ENCODE measurements at regions not wholly inside any gene's neighbourhood (a gene's known extent, or its start where the extent isn't known, plus 50 kb on each side); places are given as distances from the start of the nearest gene placed in this dataset.

DNA sequence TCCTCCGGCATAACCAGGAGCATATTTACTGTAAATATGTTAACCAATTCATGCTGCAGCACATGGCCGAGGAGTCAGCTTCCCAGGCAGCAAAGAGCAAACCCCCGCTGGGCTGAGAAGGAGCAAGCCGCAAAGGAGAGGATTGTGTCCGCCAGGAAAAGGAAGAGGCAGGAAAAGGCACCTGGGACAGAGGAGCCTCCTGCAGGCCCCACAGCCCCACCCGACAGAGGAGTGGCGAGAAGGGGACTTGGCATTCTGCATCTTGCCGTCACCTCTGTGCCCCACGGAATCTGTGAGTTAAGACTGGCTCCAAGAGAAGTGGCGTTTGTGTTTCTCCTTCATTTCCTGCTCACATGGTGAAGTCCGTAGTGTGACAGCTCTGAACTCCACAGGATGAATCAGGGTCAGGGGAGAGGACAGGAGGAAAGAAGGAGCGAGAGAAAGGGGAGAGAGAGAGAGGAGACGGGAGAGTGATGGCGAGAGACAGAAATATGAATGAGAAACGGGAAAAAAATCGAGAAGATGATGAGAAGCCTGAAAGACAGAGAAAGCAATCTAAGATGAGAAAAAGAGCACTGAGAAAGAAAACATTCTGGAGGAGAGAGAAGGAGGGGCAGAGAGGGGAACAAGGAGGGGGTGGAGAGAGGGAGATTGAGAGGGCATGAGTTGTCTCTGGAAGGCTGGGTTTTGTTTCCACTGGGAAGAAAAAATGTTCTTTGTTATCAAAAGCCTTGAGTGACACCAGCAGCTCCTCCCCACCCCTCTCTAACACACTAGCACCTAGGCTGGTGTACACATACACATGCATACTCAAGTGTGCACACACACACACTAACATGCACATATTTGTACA is 489.6 kb downstream of the MN1 start:
- no peaks in the 10 kb centered on the region for H3K27me3 ChIP-seq (ENCODE audit: control insufficient read depth, insufficient read depth, low read length)

DNA sequence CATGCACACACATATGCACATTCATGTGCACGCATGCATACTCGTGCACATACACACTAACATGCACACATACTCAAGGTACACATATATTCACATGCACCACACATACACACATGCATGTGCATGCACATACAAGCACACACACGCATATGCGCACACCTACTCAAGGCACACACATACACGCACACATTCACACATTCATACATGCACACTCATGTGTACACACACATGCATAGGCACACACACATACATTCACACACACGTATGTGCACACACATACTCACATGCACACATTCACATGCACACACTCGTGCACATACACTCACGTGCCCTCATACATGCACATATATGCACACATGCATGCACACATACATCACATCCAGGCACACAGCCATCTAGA is 489.0 kb downstream of the MN1 start:
- Histone ChIP-seq H3K4me3 (ENCODE audit: low read depth, low read length) (no peak overlapping the region), H3K36me3 (ENCODE audit: control insufficient read depth, insufficient read depth, low read length) (no peaks in the 10 kb centered on the region), H3K27me3 (ENCODE audit: control insufficient read depth, insufficient read depth, low read length) (no peaks in the 10 kb centered on the region)
- no peak for TF ChIP-seq CTCF (IDR thresholded peaks at IDR 0.05; ENCODE audit: insufficient read depth, low read length, poor library complexity, severe bottlenecking)
- no peak for DNase-seq (ENCODE audit: low read depth)

More for the DNA sequence above, 489.6 kb downstream of the MN1 start:
- no peak for TF ChIP-seq CTCF (IDR thresholded peaks at IDR 0.05; ENCODE audit: insufficient read depth, low read length, poor library complexity, severe bottlenecking)
- H3K4me3 ChIP-seq (ENCODE audit: low read depth, low read length), result no peak overlapping the region
- no peak for DNase-seq (ENCODE audit: low read depth)
- H3K36me3 ChIP-seq (ENCODE audit: control insufficient read depth, insufficient read depth, low read length), result no peaks in the 10 kb centered on the region

DNA sequence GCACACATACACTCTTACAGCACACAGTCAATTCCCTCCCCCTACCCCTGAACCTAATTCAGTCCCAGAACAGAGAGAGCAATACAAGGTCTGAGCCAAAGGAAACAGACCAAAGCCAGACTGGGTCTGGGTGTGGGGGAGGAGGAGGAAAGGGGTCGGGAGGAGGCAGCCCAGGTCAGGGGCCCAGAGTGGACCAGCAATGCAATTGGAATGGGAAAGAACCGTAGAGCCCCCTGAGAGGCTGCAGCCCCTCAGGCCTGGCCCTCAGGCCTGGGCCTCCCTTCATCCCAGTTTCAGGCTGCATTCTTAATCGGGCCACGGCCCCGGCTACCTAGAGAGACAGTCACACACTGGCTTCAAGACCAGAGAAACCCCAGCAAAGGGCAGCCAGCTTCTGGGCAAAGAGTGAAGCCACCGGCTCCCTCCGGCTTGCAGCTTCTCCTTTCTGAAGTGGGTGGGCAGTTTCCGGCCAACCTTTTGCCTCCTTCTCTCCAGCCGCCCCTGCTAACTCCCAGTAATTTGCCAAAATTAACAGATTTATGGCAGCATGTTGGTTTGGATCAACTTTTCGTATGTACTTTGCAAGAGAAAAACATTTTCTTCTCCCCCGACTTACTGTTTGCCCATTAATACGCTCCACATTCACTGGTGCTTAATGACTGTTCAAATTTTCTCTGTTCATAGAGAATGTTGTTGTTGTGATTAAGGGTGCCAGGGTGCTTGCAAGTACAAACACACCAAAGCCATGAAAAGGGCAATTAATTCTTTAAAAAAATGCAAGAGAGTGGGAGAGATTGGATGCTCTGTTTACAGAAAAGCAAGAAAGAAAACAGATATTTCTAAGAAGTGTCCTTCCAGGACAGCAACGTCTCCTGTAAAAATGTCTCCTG is 488.3 kb downstream of the MN1 start:
- Histone ChIP-seq H3K27me3 (ENCODE audit: control insufficient read depth, insufficient read depth, low read length) (no peaks in the 10 kb centered on the region), H3K4me3 (ENCODE audit: low read depth, low read length) (no peak overlapping the region), H3K36me3 (ENCODE audit: control insufficient read depth, insufficient read depth, low read length) (no peaks in the 10 kb centered on the region)
- DNase-seq (ENCODE audit: low read depth), result no peak
- TF ChIP-seq CTCF (IDR thresholded peaks at IDR 0.05; ENCODE audit: insufficient read depth, low read length, poor library complexity, severe bottlenecking), result no peak

GRCh38 chr22:27314276-27314807 is 487.2 kb downstream of the MN1 start:
- Histone ChIP-seq H3K4me3 (ENCODE audit: low read depth, low read length) (no peak overlapping the region), H3K27me3 (ENCODE audit: control insufficient read depth, insufficient read depth, low read length) (no peaks in the 10 kb centered on the region), H3K36me3 (ENCODE audit: control insufficient read depth, insufficient read depth, low read length) (no peaks in the 10 kb centered on the region)
- DNase-seq (ENCODE audit: low read depth), result no peak
- TF ChIP-seq CTCF (IDR thresholded peaks at IDR 0.05; ENCODE audit: insufficient read depth, low read length, poor library complexity, severe bottlenecking), result no peak

DNA sequence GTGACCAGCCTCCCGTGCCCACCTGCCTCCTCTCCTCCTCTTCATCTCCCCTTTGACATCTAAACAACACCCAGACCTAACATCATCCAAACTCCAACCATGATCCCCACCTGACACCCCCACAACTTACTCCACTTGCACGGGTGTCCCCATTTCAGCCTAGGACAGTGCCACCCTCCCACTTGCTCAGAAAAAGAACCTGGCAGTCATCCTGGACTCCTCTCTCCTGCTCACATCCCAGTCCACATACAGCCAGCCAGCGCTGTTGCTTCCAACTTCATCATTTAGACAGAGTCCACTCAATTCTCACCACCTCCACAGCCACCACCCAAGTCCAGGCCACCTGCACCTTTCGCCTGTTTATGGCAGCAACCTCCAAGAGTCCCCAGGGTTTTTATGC is 485.7 kb downstream of the MN1 start:
- Histone ChIP-seq H3K4me3 (ENCODE audit: low read depth, low read length) (no peak overlapping the region), H3K27me3 (ENCODE audit: control insufficient read depth, insufficient read depth, low read length) (peaks cover 3% of the 10 kb centered on the region), H3K36me3 (ENCODE audit: control insufficient read depth, insufficient read depth, low read length) (no peaks in the 10 kb centered on the region)
- DNase-seq (ENCODE audit: low read depth), result no peak
- no peak for TF ChIP-seq CTCF (IDR thresholded peaks at IDR 0.05; ENCODE audit: insufficient read depth, low read length, poor library complexity, severe bottlenecking)

Data from kidney epithelial cell (primary cell).